A673 (cell line): ENCODE measurements at regions not wholly inside any gene's neighbourhood (a gene's known extent, or its start where the extent isn't known, plus 50 kb on each side); places are given as distances from the start of the nearest gene placed in this dataset.

Experiments
- CTCF ChIP-seq: fragments of 300-800, 200-600 bp; sonication (generic); conservative IDR thresholded peaks from 2 replicates; pipeline ENCODE4 v1.5.1; 2017; ENCODE audit warnings: low read depth, mild to moderate bottlenecking, antibody characterized with exemption, low read length, moderate library complexity, mixed read lengths
- EZH2 ChIP-seq: fragments of 200-600 bp; sonication (generic); IDR thresholded peaks from 2 replicates; pipeline ENCODE4 v1.6.1; 2017; ENCODE audit warnings: borderline replicate concordance, low read depth, mild to moderate bottlenecking, mixed read lengths, antibody characterized with exemption, low read length; ENCODE audit not compliant: poor library complexity, severe bottlenecking

- no peak for TF ChIP-seq CTCF
- no peak for TF ChIP-seq EZH2
Observed at GRCh38 chr11:71170624-71171423, 81.6 kb downstream of the SHANK2 start.
